ENCODE measurements at regions not wholly inside any gene's neighbourhood (a gene's known extent, or its start where the extent isn't known, plus 50 kb on each side); places are given as distances from the start of the nearest gene placed in this dataset.

GRCh38 chr2:155839991-155840390 lies 492.5 kb downstream of the NR4A2 start:
- H3K9me3 ChIP-seq, result no peaks in the 10 kb centered on the region
- WGBS (ENCODE audit: insufficient coverage, low coverage, low lambda C conversion rate, missing lambda C conversion rate), result 40% methylated on average over 2 of the region's 2 CpGs
- no peaks in the 10 kb centered on the region for H3K36me3 ChIP-seq
- H3K4me1 ChIP-seq, result no peaks in the 10 kb centered on the region
- no peak for DNase-seq
- intact Hi-C loops (cut with DNase I), result no loop called here
- no peak overlapping the region for H3K27ac ChIP-seq
- ATAC-seq, result no peak
- TF ChIP-seq CTCF (IDR thresholded peaks at IDR 0.05) (no peak), POLR2A (IDR thresholded peaks at IDR 0.05) (no peak)
- H3K4me3 ChIP-seq, result no peak overlapping the region
- no peaks in the 10 kb centered on the region for H3K27me3 ChIP-seq

- 49% methylated on average over 3 of the region's 3 CpGs for WGBS (ENCODE audit: insufficient coverage, low coverage, low lambda C conversion rate, missing lambda C conversion rate)
- no peak for DNase-seq
- no peaks in the 10 kb centered on the region for H3K9me3 ChIP-seq
- no peak for TF ChIP-seq POLR2A (IDR thresholded peaks at IDR 0.05)
- TF ChIP-seq CTCF (IDR thresholded peaks at IDR 0.05), result no peak
- no peaks in the 10 kb centered on the region for H3K36me3 ChIP-seq
- no peaks in the 10 kb centered on the region for H3K4me1 ChIP-seq
- ATAC-seq, result no peak
- H3K27me3 ChIP-seq, result no peaks in the 10 kb centered on the region
- H3K4me3 ChIP-seq, result no peak overlapping the region
- no peak overlapping the region for H3K27ac ChIP-seq
- intact Hi-C loops (cut with DNase I), result no loop called here
Observed at GRCh38 chr2:155839436-155839835, 493.1 kb downstream of the NR4A2 start.

GRCh38 chr2:155836439-155836838 lies 496.1 kb downstream of the NR4A2 start:
- intact Hi-C loops (cut with DNase I), result no loop called here
- TF ChIP-seq CTCF (IDR thresholded peaks at IDR 0.05), result no peak
- no peak for TF ChIP-seq POLR2A (IDR thresholded peaks at IDR 0.05)
- no peak for ATAC-seq
- Histone ChIP-seq H3K9me3 (no peaks in the 10 kb centered on the region), H3K27ac (no peak overlapping the region), H3K4me3 (no peak overlapping the region), H3K36me3 (no peaks in the 10 kb centered on the region), H3K27me3 (no peaks in the 10 kb centered on the region), H3K4me1 (no peaks in the 10 kb centered on the region)
- DNase-seq, result no peak
- WGBS (ENCODE audit: insufficient coverage, low coverage, low lambda C conversion rate, missing lambda C conversion rate), result 67% methylated on average over 1 of the region's 1 CpG

GRCh38 chr2:155830817-155831579 lies 501.5 kb downstream of the NR4A2 start:
- ATAC-seq, result no peak
- TF ChIP-seq CTCF (IDR thresholded peaks at IDR 0.05) (no peak), POLR2A (IDR thresholded peaks at IDR 0.05) (no peak)
- no peak for DNase-seq
- no peak overlapping the region for H3K27ac ChIP-seq
- intact Hi-C loops (cut with DNase I), result no loop called here
- no peaks in the 10 kb centered on the region for H3K36me3 ChIP-seq
- no peaks in the 10 kb centered on the region for H3K27me3 ChIP-seq
- H3K4me3 ChIP-seq, result no peak overlapping the region
- no peaks in the 10 kb centered on the region for H3K4me1 ChIP-seq
- H3K9me3 ChIP-seq, result no peaks in the 10 kb centered on the region
- 44% methylated on average over 4 of the region's 4 CpGs for WGBS (ENCODE audit: insufficient coverage, low coverage, low lambda C conversion rate, missing lambda C conversion rate)

All from right lobe of liver (tissue), 6 donors.